GM12892 (cell line): ENCODE measurements at regions not wholly inside any gene's neighbourhood (a gene's known extent, or its start where the extent isn't known, plus 50 kb on each side); places are given as distances from the start of the nearest gene placed in this dataset.

Source experiments
- POLR2A ChIP-seq: IDR thresholded peaks from 2 replicates; pipeline ENCODE4 v1.6.1; 2011; ENCODE audit warnings: low read depth, low read length, control low read depth
- TAF1 ChIP-seq: IDR thresholded peaks from 2 replicates; pipeline ENCODE4 v1.6.1; 2011; ENCODE audit warnings: low read depth, mild to moderate bottlenecking, control low read depth, low read length, borderline replicate concordance

DNA sequence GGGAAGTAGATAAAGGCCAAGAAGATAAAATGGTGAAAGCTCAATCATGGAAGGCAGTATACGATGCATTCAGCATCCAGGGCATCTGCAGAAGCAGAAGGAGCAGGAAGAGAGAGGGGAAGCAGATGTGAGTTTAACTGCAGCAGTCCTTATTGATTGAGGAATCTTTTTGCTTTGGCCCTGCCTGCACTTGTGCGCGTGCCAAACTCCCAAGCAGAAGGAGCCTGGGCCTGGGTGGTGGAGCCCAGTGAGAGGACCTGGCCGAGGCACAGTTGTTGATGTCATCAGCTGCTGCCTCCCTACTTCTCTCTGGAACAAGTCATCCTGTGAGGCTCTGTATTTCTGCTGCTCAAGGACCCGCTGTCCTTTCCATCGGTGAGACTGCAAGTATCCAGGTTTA lies 65.5 kb upstream of the ROPN1 start:
- TF ChIP-seq TAF1: no peak
- no peak for TF ChIP-seq POLR2A
